Fibroblast of lung (primary cell): ENCODE measurements at regions not wholly inside any gene's neighbourhood (a gene's known extent, or its start where the extent isn't known, plus 50 kb on each side); places are given as distances from the start of the nearest gene placed in this dataset.

ENCODE experiments used
- CTCF ChIP-seq, 2 donors: IDR thresholded peaks in 1 of 2; conservative IDR thresholded peaks in 1 of 2; 1 replicate in 1 of 2; 2 replicates in 1 of 2; pipeline ENCODE4 v1.5.1; 2011 to 2012; ENCODE audit warnings: low read length in 2 of 2, control low read depth in 1 of 2, inconsistent platforms in 1 of 2, low read depth in 1 of 2, mild to moderate bottlenecking in 1 of 2
- EZH2 ChIP-seq: IDR thresholded peaks from 2 replicates; pipeline ENCODE4 v1.5.1; 2012; ENCODE audit warnings: low read length, control low read depth, mild to moderate bottlenecking; ENCODE audit errors: missing control alignments

GRCh38 chr6:49220293-49220692 is 242.8 kb downstream of the MMUT start:
- TF ChIP-seq CTCF (conservative IDR thresholded peaks at IDR 0.05 in 1 of 2, IDR thresholded peaks at IDR 0.05 in 1 of 2; ENCODE audit: low read depth in 1 of 2, low read length in 2 of 2) (no peak), EZH2 (no peak)
